ENCODE measurements at regions not wholly inside any gene's neighbourhood (a gene's known extent, or its start where the extent isn't known, plus 50 kb on each side); places are given as distances from the start of the nearest gene placed in this dataset.

DNA sequence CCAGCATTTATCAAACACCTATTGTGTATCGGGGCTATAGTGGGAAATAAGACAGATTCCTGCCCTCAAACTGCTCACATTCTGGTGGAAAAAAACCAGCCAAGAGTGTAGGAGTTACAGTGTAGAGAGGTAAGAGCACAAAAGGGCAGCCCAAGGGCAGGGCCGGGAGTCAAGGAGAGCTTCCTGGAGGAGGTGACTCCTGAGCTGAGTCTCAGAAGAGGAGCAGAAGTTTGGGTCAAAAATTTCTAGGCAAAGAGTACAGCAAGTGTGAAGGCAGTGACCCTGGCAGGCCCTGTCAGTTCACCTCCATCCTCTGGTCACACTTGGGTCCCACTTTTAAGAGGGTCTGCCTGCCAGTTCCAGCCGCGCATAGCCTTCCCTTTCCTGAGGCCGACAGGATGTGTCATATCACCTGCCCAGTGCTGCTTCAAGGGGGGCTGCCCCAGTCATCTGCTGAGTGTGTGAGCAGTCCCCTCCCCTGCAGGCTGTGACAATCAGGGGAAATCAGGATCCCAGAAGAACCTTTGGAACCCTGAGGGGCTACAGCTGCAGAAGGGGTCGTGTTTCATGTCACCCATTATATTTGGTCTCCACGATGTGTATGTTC, 118.4 kb downstream of the GLI2 start:
- no peak for DNase-seq

DNA sequence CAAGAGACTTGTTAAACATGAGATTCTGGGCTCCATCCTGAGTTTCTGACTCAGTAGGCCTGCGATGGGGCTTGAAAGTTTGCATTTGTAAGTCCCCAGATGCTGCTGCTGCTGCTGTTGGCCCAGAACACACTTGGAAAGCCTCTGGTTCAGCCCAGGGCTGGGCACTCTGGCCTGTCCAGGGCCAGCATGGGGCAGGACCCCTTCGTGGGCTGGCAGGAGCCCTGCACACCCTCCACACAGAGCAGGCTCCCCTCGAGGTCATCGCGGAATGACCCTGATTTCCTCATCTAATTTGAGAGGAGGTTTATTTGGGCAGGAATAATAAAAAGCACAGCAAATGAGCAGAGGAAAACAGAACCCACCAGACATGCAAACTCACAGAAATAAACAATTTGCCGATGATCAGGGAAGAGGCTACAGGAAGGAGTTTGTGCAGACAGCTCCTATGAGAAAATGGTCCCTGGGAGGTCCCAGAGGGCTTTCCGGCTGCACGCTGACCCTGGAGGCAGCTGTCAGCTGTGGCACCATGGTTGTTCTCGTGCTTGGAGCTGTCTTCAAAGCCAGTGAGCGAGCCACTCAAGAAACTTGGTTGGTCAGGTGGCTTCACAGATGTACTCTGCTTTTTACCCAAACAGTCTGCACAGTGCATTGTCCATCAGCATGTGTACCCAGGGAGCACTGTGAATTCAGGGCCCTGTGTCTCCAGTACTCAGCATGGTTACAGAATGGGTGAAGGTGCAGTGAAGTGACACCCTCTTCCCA, 119.3 kb downstream of the GLI2 start:
- DNase-seq = no peak

DNA sequence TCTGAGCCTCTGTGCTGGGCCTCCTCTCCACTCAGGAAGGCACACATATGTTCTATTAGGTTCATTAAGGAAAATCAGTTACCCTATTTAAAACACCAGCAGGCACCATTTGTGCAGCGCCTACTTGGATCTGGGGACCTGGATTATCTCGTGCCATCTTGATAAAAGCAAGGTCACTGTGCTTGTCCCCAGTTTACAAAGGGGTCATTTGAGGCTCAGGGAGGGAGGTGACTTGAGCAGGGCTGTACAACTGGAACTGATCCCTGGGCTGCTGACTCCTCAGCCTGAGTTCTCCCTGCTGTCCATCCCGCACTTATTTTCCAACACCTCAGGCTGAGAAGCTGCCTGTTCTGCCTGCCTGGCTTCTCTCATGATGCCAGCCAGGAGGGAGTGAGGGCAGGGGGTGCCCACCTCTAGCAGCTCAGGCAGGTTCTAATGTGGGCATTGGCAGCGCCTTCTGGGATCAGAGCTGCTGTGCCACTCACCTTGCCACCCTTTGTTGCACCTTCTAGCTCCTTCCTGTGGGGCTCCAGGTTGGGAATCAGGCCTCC, 120.3 kb downstream of the GLI2 start:
- DNase-seq = no peak

DNA sequence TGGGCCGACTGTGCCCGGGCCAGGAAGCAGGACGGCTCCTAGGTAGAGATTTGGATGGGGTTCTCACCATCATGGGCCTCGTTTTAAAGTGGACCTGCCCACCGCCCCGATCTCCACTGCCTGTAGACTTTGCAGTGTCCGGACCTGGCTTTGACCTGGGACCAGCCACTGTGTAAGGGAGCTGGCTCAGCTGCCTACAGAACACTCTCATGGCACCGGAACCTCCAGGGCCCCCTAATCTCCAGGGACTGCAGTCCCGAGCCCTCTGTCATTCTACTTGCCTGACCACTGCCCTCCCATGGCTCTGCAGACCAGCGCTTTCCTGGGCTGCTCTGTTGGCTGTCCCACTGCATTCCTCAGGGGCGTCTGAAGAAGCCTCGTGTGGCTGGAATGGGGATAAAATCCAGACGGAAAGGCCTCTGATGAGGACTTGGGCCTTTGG, 120.8 kb downstream of the GLI2 start:
- no peak for DNase-seq

DNA sequence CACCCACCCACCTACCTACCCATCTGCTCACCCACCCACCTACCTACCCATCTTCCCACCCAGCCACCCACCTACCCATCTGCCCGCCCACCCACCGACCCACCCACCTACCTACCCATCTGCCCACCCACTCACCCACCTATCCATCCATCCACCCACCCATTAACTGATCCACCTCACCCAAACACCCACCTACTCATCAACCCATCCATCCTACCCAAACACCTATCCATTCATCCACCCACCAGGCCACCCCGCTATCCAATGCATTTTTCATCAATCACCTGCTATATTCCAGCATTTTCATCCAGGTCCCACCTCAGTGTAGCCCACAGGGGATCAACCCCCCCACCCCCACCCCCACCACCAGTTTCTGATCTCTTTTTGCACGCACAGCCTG, 121.8 kb downstream of the GLI2 start:
- DNase-seq = no peak

DNA sequence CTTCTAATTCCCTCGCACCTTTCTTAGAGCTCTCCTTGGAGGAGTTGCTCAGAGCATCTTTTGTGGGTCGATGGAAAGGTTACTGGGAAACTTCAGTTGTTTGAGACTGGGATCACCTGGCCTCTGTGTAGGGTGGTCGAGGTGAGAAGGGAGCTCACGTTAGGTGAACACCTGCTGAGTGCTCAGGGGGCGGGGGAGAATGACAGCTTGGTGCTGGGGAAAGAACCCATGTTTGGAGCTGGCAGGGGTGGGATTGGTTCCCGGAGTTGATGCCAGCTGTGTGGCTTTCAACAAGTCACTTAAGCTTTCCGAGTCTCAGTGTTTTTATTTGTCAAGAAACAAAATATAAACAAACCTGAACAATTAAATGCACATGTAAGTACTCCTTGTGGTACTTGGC, 122.3 kb downstream of the GLI2 start:
- no peak for DNase-seq

DNA sequence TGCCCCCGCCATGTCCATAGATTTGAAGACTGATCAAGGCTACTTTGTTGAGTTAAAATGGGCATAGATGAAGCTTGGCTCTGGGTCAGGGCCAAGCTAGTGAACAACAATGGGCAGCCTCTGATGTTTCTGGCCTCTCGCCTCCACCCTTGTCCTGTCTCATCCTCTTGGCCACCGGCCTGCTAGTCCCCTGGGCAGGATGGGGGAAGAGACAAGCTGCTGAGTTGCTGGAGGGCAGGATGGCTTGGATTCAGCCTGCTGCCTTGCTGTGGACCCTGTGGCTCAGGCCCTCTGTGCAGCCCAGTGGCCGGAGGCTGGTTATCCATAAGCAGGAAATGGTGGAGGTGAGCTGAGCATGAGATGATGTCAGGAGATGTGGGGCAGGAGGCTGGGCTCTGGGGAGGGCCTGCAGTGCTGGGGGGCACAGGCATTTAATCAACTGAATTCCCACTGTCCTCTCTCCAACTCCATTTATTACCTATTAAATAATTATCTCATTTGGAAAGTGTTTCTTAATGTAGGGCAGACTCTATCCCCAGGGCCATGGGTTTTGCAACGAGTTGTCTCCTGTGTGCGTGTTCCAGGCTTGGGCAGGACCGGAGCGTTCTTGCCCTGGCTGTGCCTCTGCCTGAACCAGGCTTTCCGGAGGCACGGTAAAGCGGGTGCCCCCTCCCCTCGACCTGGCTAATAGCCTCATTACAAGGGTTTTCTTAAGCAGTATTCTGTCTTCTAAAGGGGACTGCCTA, 122.9 kb downstream of the GLI2 start:
- no peak for DNase-seq

DNA sequence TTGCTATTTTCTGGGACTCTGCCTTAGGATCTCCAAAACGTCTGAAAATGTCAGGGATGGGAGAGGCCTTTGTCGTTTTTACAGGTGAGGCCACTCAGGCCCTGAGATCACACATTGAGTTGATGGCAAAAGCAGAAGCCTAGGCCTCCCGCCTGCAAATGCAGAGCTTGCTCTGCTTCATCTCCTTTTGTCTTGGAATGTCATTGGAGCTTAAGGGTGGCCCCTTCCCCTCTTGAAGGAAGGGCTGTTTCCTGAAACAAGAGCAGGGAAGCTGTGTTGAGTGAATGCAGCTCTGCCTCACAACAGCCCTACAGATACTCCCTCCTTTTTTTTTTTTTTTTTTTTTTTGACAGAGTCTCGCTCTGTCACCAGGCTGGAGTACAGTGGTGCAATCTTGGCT, 123.5 kb downstream of the GLI2 start:
- DNase-seq = no peak

DNA sequence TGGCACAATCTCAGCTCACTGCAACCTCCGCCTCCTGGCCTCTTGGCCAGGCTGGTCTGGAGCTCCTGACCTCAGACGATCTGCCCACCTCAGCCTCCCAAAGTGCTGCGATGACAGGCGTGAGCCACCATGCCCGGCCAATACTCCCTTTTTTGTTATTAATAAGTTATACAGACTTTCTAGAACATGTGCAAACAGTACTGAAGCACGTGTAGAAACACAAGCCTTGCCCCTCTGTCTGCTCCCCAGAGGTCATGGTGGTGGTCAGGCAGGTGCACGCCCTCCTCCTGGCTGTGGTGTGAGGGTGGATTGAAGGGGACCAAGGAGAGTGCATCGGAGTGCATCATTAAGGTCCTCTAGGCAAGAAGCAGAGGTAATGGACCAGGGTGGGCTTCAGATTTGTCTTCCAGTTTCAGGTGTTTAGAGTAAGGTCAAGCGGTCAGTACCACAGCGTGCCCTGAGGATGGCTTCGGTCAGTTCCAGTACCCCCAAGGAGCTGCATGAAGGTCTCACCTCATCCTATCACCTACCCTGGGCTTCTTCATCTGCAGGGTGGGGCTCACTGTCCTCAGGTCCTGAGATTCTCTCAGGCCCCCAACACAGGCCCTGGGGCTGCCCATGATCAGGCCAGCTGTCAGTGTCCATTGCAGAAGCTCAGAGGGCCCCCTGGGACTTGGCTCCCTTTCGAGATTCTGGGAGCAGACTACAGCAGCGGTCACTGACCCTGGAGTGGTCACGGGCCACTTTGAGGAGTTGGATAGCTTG, 124.3 kb downstream of the GLI2 start:
- DNase-seq = no peak

DNA sequence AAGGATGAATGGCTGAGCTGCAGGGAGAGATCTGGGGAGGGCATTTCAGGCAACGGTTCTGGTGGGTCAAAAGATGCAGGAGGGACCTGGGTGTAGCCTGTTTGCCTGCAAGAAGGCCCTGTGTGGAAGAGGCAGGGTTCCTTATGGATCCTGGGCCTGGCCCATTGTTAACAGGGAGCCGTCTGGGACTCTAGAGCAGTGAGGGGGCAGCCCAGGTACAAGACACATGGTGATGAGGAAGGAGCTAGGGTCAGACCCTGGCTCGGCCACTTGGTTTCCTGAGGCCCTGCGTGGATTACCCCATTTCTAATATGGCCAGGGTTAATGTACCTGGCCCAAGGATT, 124.9 kb downstream of the GLI2 start:
- DNase-seq = no peak

DNA sequence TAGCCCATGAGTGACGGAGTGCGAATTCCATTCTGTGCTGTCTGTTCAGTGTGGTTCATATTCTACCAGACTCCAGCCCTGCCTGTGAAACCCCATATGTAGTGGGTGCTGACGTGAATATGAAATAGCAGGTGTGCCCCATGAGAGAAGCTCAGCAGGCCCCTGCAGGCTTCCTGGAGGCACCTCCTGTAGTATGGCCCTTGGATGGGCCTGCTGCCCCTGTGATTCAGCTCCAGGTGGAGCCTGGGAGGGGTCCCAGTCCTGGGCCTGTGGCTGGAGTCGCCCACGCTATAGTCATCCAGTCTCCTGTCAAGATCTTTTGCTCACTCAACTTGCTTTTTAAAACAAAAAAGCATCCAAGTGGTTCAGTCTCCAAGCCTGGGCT, 125.5 kb downstream of the GLI2 start:
- no peak for DNase-seq

DNA sequence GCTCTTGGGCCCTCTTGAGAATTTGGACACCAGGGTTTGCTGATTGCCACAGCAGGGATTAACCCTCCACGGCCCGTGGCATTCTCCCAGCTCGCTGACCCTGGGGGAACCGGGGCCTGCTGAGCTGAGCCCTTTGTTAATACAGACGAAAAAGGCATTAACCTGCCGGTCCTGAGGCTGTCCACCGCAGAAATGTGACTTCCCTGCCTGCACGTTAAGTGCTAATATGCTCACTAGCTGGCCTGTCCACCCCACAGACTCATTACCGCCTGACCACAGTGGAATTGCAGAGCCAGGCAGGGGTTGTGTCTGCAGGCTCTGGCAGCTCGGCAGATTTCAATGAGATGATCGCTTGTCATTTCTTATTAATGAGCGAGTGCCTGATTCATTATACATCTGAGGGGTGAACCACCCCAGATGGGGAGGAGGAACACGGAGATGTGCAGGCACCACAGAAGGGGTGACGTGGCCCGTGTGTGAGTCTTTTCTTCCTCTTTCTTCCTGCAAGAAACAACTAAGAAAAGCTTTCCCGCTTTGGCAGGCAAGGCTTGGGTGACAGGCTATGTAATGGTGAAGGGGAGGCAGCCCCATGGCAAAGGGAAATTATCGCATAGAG, 126.0 kb downstream of the GLI2 start:
- DNase-seq = no peak

DNA sequence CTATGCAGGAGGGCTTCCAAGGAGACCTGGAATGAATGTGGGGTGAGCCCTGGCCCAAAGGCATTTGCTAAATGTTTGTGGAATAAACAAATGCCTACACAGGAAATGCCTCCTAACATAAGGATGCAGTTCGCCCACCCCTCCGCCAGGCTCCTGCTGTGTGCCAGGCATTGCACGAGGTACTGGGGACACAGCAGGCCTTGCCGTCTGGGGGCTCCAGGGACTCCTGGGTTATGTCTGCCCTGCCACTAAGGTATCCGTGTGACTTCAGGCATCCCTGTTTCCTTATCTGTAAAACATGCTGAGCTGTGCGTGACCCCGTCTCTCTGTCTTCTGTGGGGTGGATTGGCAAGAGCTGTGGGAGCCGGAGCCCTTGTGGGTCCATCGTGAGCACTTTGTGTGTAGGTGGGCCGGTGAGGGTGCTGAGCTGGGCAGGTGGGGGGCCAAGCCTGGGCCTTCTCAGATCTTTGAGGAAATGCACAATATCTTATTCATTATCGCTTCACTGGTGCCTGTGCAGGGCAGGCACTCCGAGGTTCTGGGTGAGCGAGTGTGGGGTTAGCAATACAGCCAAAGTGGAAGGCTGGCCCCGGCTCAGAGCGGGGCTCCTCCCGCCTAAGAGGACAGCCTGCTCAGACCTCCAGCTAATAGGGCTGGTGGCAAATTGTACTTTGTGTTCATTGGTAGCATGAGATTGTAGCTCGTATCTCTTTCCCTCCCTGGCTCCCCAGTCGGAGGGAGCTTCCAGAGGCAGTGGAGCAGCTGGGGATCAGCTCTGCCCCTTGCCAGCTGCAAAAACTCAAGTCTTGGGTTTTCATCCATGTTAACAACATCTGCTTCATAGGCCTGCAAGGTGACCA, 126.8 kb downstream of the GLI2 start:
- DNase-seq = no peak

DNA sequence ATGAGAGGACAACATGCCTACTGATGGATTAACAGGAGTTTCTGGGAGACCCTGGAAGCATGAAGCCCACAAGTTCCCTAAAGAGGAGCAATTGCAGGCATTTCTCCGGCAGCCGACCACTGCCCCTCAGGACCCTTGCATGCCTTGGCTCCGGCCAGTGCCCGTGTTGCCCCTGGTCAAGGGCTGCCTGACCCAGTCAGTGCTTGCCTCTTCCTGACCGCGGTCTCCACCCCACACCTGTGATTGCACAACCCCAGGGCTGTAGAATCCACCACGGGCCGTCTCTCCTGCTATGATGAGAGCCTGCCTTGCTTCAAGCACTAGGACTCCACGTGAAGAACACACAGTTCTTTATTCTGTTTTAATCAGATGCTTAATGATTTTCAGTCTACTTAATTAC, 127.5 kb downstream of the GLI2 start:
- no peak for DNase-seq

DNA sequence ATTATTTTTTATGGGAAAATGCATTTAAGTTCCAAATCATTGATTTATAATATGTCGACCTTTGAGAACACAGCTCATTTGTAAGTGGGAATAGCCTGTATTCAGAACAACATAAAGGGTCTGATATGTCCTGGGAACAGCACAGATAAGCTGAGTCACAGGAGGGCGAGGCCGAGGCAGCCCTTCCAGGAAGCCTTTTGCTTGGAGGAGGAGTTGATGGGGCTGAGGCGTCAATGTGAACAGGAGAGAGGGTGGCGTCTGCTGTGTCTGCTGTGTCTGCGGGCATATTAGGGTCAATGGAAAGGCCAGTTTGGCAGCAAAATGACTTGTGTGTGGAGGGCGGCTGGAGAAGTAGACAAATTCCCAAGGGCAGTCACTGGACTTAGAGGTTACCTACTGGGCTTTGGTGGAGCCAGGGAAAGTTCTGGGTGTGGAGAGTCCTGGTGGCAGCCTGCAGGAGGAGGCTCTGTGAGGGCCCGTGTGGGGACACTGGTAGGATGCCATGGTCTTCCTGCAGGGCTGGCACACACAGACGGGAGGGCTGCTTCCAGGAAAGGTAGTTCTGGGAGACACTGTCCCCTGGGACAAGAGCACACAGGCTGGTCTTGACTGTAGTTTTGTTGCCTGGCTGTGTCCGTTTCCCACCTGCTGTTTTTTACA, 128.1 kb downstream of the GLI2 start:
- no peak for DNase-seq

DNA sequence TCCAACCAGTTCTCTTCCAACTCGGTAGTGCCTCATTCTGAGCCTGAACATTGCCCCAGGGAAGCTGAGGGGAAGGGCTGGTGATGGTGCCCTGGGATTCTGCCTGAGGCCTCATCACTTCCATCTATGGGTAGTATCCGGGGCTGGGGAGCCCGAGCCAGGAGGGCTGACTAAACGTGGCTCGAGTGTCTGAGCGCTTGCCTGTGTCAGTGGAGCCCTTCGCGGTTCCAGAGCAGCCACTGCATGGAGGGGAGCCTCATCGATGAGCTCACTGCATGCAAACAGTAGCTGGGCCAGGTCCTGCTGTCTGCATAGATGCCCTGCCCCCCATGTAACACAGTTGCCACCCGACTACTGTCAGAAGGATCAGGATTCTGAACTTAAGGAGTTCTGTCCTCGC, 129.3 kb downstream of the GLI2 start:
- no peak for DNase-seq

DNA sequence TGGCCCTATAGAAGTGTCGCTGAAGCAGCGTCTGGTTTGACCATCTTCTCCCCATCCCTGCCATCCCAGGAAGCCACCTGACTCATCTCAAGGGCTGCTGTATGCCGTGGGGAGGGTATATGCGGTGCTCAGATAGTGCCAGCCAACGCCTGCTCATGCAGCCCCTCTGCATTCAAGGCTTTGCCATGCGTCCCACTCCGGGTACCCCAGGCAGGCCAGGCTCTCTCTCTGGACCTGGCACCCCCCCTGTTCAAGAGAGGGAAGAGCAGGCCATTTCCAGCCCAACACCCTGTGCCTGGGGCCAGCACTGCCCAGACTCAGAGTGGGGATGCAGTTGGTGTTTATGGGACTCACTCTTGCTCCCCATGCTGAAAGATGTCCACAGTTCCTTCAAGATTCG, 130.0 kb downstream of the GLI2 start:
- no peak for DNase-seq

DNA sequence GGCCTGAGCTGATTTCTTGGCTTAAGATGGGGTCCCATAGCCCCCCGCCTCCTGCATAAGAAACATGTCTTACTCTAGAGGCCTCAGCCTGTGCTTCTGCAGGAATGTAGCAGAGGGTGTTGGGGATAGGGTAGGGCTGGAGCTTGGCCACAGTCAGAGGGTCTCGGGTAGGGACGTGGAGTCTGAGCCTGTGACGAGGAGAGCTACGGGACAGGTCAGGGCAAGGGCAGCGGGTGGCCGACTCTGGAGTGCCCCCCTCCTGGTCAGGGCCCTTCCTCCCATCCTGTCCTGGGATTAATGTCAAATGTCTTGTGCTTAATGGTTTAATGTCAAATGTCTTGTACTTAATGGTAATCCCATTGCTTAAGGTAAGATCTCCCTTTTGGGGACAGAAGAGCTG, 130.4 kb downstream of the GLI2 start:
- DNase-seq = no peak

DNA sequence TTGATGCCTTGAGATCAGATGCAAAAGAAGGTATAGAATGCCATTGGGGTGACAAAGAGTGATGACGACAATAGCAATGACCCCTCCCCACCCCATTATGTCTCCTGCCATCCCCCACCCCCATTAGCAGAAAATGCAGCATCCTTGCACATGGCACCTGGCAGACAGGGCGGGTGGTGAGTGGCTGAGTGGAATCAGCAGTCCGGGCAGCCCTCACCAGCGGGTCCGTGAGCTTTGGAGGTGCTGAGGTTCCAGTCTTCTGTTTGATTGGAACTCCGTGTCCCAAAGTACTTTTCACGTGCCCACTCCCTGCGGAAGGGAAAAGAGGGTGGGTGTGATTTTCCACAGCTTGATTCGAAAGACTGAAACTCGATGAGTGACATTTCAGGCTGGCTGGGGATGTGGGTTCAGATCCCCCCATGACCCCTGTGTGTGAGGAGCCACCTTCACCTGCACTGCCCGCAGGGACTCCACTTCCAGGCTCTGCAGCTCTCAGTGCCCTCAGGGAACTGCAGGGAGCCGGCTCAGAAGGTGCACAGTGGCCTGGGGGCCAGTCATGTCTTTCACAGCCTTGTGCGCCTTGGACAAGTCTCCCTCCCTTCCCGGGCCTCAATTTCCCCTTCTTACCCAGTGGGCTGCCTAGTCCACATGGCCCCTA, 130.9 kb downstream of the GLI2 start:
- DNase-seq = no peak

Data from activated CD4-positive, alpha-beta T cell treated with anti-CD3 and anti-CD28 coated beads for 1 hour (primary cell).